ENCODE measurements at regions not wholly inside any gene's neighbourhood (a gene's known extent, or its start where the extent isn't known, plus 50 kb on each side); places are given as distances from the start of the nearest gene placed in this dataset.

DNA sequence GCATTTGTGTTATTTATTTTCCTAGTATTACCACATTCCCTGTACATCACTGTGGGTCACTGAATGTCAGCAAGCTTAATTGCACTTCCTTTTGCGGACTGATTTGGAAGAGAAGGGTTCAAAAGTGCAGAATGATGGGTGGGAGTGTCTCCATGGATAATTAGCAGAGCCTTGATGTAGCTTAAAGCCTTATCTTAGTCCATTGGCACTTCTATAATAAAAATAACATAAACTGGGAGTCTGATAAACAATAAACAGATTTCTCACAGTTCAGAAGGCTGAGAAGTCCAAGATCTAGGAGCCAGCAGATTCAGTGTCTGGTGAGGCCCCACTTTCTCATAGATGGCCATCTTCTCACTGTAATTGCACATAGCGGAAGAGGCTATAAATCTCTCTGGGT lies 501.1 kb upstream of the POU3F2 start:
- TF ChIP-seq, protein P1, sequence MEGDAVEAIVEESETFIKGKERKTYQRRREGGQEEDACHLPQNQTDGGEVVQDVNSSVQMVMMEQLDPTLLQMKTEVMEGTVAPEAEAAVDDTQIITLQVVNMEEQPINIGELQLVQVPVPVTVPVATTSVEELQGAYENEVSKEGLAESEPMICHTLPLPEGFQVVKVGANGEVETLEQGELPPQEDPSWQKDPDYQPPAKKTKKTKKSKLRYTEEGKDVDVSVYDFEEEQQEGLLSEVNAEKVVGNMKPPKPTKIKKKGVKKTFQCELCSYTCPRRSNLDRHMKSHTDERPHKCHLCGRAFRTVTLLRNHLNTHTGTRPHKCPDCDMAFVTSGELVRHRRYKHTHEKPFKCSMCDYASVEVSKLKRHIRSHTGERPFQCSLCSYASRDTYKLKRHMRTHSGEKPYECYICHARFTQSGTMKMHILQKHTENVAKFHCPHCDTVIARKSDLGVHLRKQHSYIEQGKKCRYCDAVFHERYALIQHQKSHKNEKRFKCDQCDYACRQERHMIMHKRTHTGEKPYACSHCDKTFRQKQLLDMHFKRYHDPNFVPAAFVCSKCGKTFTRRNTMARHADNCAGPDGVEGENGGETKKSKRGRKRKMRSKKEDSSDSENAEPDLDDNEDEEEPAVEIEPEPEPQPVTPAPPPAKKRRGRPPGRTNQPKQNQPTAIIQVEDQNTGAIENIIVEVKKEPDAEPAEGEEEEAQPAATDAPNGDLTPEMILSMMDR (IDR thresholded peaks at IDR 0.05) = no peak
- no peak for TF ChIP-seq POLR2A (IDR thresholded peaks at IDR 0.05)
